HepG2 (cell line): ENCODE measurements at regions not wholly inside any gene's neighbourhood (a gene's known extent, or its start where the extent isn't known, plus 50 kb on each side); places are given as distances from the start of the nearest gene placed in this dataset.

Source experiments
- CEBPB ChIP-seq: IDR thresholded peaks from 2 replicates; pipeline ENCODE4 v1.6.1; 2011; ENCODE audit warnings: low read depth, low read length, improper control_type of control experiment, borderline replicate concordance
- CEBPG ChIP-seq: IDR thresholded peaks from 2 replicates; pipeline ENCODE4 v1.6.1; 2016
- FOXA3 ChIP-seq: IDR thresholded peaks from 2 replicates; pipeline ENCODE4 v1.6.1; 2016; ENCODE audit warnings: missing genetic modification reagents, missing compliant biosample characterization
- GATAD2A ChIP-seq: IDR thresholded peaks from 2 replicates; pipeline ENCODE4 v1.6.1; 2016
- IRF2 ChIP-seq: IDR thresholded peaks from 2 replicates; pipeline ENCODE4 v1.6.1; 2018; ENCODE audit warnings: missing genetic modification reagents, missing compliant biosample characterization
- KAT8 ChIP-seq: IDR thresholded peaks from 2 replicates; pipeline ENCODE4 v1.6.1; 2016; ENCODE audit warnings: missing genetic modification reagents, missing compliant biosample characterization
- KDM6A ChIP-seq: IDR thresholded peaks from 2 replicates; pipeline ENCODE4 v1.6.1; 2016; ENCODE audit warnings: low read depth
- NKX3-1 ChIP-seq: sonication (generic); formaldehyde crosslinking; IDR thresholded peaks from 2 replicates; pipeline ENCODE4 v1.5.0; 2020; ENCODE audit warnings: missing genetic modification reagents
- RFXAP ChIP-seq: sonication (generic); formaldehyde crosslinking; IDR thresholded peaks from 2 replicates; pipeline ENCODE4 v1.4.0; 2020; ENCODE audit warnings: missing genetic modification reagents, borderline replicate concordance
- TBL1XR1 ChIP-seq: fragments of 150-350 bp; IDR thresholded peaks from 2 replicates; pipeline ENCODE4 v1.6.1; 2014; ENCODE audit warnings: borderline replicate concordance, low read length; ENCODE audit not compliant: partially characterized antibody
- TBX3 ChIP-seq: fragments of 450-650 bp; IDR thresholded peaks from 2 replicates; pipeline ENCODE4 v1.6.1; 2017; ENCODE audit warnings: antibody characterized with exemption, mild to moderate bottlenecking, inconsistent platforms, borderline replicate concordance
- ZNF792 ChIP-seq: IDR thresholded peaks from 2 replicates; pipeline ENCODE4 v1.6.1; 2016
- TF ChIP-seq, protein P1 (sequence below): sonication (generic); formaldehyde crosslinking; IDR thresholded peaks from 2 replicates; pipeline ENCODE4 v1.4.0; 2020; ENCODE audit warnings: missing genetic modification reagents
- TF ChIP-seq, protein P2 (sequence below): IDR thresholded peaks from 2 replicates; pipeline ENCODE4 v1.6.1; 2016; ENCODE audit warnings: low read depth, borderline replicate concordance
- TF ChIP-seq, protein P3 (sequence below): sonication (generic); formaldehyde crosslinking; IDR thresholded peaks from 2 replicates; pipeline ENCODE4 v1.5.0; 2020; ENCODE audit warnings: missing genetic modification reagents
- TF ChIP-seq, protein P4 (sequence below): IDR thresholded peaks from 2 replicates; pipeline ENCODE4 v1.6.1; 2012; ENCODE audit warnings: low read depth, low read length, improper control_type of control experiment
- TF ChIP-seq, protein P5 (sequence below): sonication (generic); formaldehyde crosslinking; IDR thresholded peaks from 2 replicates; pipeline ENCODE4 v1.4.0; 2020; ENCODE audit warnings: missing genetic modification reagents, mild to moderate bottlenecking, borderline replicate concordance
- TF ChIP-seq, protein P6 (sequence below): fragments of 450-650 bp; IDR thresholded peaks from 2 replicates; pipeline ENCODE4 v1.6.1; 2016

DNA sequence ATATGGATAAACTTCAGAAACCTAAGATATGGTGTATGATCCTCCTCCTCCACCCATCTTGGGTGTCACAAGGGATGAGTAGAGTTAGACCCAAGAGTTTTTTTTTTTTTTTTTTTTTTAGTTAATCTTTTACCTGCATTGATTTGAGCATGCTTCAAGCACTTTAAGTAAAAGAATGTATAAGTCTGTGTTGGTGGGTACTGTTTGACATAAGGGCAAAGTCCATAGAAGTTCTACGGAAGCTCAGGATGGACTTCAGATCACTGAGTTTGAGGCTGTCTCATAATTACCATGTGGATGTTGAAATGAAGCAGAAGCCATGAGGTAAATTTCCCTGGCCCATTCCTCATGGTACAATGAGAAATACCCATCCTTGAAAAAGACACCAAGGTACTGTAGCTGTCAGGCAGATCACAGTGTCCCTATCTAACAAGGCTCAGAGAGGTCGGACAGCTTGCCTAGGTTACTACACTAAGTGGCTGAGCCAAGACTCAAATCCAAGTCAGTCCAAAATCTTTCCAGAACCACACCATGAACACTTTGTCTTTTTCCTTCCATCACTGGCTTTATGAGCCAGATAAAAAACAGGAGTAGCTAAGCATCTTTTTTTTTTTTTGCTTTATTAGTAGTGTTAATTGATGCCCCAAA, 962.8 kb downstream of the CDH11 start (continued):
- TF ChIP-seq GATAD2A (peak; percentile 96), CEBPG (CRISPR knock-in tag) (peak; percentile 82), KAT8 (peak; percentile 81; the same call in 1 of the 2 replicates), FOXA3 (CRISPR knock-in tag) (peak; percentile 85), CEBPB (peak; percentile 73), RFXAP (CRISPR knock-in tag) (no peak), KDM6A (CRISPR knock-in tag) (peak; percentile 77), TBX3 (no peak), IRF2 (CRISPR knock-in tag) (peak; percentile 47; the same call in 1 of the 2 replicates), ZNF792 (CRISPR knock-in tag) (peak; percentile 75; the same call in 1 of the 2 replicates), TBL1XR1 (peak; percentile 55), NKX3-1 (CRISPR knock-in tag) (peak; percentile 61; the same call in 1 of the 2 replicates)
- TF ChIP-seq, protein P1, sequence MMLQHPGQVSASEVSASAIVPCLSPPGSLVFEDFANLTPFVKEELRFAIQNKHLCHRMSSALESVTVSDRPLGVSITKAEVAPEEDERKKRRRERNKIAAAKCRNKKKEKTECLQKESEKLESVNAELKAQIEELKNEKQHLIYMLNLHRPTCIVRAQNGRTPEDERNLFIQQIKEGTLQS (CRISPR knock-in tag), result no peak
- TF ChIP-seq, protein P2, sequence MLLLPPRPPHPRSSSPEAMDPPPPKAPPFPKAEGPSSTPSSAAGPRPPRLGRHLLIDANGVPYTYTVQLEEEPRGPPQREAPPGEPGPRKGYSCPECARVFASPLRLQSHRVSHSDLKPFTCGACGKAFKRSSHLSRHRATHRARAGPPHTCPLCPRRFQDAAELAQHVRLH (CRISPR knock-in tag), result 0 out of 2 replicates have a peak, but pooled peaks have one; percentile 41
- TF ChIP-seq, protein P3, sequence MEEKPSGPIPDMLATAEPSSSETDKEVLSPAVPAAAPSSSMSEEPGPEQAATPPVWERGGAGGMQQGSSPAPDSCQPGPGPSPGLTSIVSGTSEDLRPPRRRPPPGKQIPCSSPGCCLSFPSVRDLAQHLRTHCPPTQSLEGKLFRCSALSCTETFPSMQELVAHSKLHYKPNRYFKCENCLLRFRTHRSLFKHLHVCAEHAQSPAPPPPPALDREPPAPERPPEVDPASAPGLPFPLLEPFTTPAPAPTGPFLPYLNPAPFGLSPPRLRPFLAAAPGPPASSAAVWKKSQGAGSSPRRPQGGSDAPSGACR (CRISPR knock-in tag), result 0 out of 2 replicates have a peak, but pooled peaks have one; percentile 35
- TF ChIP-seq, protein P4, sequence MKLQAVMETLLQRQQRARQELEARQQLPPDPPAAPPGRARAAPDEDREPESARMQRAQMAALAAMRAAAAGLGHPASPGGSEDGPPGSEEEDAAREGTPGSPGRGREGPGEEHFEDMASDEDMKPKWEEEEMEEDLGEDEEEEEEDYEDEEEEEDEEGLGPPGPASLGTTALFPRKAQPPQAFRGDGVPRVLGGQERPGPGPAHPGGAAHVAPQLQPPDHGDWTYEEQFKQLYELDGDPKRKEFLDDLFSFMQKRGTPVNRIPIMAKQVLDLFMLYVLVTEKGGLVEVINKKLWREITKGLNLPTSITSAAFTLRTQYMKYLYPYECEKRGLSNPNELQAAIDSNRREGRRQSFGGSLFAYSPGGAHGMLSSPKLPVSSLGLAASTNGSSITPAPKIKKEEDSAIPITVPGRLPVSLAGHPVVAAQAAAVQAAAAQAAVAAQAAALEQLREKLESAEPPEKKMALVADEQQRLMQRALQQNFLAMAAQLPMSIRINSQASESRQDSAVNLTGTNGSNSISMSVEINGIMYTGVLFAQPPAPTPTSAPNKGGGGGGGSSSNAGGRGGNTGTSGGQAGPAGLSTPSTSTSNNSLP, result peak; percentile 92
- TF ChIP-seq, protein P5, sequence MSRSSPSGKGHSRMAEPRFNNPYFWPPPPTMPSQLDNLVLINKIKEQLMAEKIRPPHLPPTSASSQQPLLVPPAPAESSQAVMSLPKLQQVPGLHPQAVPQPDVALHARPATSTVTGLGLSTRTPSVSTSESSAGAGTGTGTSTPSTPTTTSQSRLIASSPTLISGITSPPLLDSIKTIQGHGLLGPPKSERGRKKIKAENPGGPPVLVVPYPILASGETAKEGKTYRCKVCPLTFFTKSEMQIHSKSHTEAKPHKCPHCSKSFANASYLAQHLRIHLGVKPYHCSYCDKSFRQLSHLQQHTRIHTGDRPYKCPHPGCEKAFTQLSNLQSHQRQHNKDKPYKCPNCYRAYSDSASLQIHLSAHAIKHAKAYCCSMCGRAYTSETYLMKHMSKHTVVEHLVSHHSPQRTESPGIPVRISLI (CRISPR knock-in tag), result peak; percentile 96
- TF ChIP-seq, protein P6, sequence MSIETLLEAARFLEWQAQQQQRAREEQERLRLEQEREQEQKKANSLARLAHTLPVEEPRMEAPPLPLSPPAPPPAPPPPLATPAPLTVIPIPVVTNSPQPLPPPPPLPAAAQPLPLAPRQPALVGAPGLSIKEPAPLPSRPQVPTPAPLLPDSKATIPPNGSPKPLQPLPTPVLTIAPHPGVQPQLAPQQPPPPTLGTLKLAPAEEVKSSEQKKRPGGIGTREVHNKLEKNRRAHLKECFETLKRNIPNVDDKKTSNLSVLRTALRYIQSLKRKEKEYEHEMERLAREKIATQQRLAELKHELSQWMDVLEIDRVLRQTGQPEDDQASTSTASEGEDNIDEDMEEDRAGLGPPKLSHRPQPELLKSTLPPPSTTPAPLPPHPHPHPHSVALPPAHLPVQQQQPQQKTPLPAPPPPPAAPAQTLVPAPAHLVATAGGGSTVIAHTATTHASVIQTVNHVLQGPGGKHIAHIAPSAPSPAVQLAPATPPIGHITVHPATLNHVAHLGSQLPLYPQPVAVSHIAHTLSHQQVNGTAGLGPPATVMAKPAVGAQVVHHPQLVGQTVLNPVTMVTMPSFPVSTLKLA, result peak; percentile 41; the same call in 1 of the 2 replicates
